Mesenchymal stem cell (in vitro differentiated cells and primary cell): ENCODE measurements at regions not wholly inside any gene's neighbourhood (a gene's known extent, or its start where the extent isn't known, plus 50 kb on each side); places are given as distances from the start of the nearest gene placed in this dataset.
"Not testable (repeated sequence)": the region's sequence is repeated elsewhere in the genome, so short reads cannot be mapped to it uniquely, and the experiment has no call there.

Source experiments
- DNase-seq: peaks from one replicate; pipeline ENCODE4 v3.0.0-alpha.2; 2013
- H2AFZ ChIP-seq: one replicate; pipeline ENCODE4 v1.6.1; 2013; ENCODE audit warnings: low read depth, mild to moderate bottlenecking, control low read depth, inconsistent platforms, low read length, moderate library complexity
- H2AK5ac ChIP-seq: 2 replicates; pipeline ENCODE4 v1.6.1; 2013; ENCODE audit warnings: low read length, moderate library complexity, mild to moderate bottlenecking, inconsistent platforms; ENCODE audit not compliant: severe bottlenecking
- H2BK120ac ChIP-seq: one replicate; pipeline ENCODE4 v1.6.1; 2013; ENCODE audit warnings: low read depth, mild to moderate bottlenecking, inconsistent platforms, low read length, moderate library complexity
- H2BK12ac ChIP-seq, 2 experiments: one replicate each; pipeline ENCODE4 v1.6.1; 2013; ENCODE audit warnings: inconsistent platforms in 2 of 2, low read length in 2 of 2, mild to moderate bottlenecking in 2 of 2, moderate library complexity in 2 of 2, control low read depth in 1 of 2
- H2BK15ac ChIP-seq: one replicate; pipeline ENCODE4 v1.6.1; 2013; ENCODE audit warnings: mild to moderate bottlenecking, low read depth, inconsistent platforms; ENCODE audit not compliant: poor library complexity, severe bottlenecking
- H2BK5ac ChIP-seq: 2 replicates; pipeline ENCODE4 v1.6.1; 2013; ENCODE audit warnings: low read depth, mild to moderate bottlenecking, low read length, control low read depth, inconsistent platforms; ENCODE audit not compliant: poor library complexity, severe bottlenecking
- H3K14ac ChIP-seq, 2 experiments: one replicate each; pipeline ENCODE4 v1.6.1; 2013; ENCODE audit warnings: inconsistent platforms in 2 of 2, low read length in 2 of 2, control low read depth in 1 of 2, mild to moderate bottlenecking in 1 of 2, moderate library complexity in 1 of 2
- H3K18ac ChIP-seq, 2 experiments: one replicate each; pipeline ENCODE4 v1.6.1; 2013; ENCODE audit warnings: inconsistent platforms in 2 of 2, low read length in 2 of 2, control low read depth in 1 of 2, low read depth in 1 of 2, mild to moderate bottlenecking in 1 of 2
- H3K23ac ChIP-seq, 2 experiments: one replicate each; pipeline ENCODE4 v1.6.1; 2013; ENCODE audit warnings: inconsistent platforms in 2 of 2, low read length in 2 of 2, mild to moderate bottlenecking in 2 of 2, moderate library complexity in 2 of 2, control low read depth in 1 of 2
- H3K27ac ChIP-seq: 2 replicates; pipeline ENCODE4 v1.5.1; 2013; ENCODE audit warnings: mild to moderate bottlenecking, moderate library complexity, low read length, control low read depth, inconsistent platforms; ENCODE audit not compliant: poor library complexity, severe bottlenecking
- H3K27me3 ChIP-seq, 2 experiments: 2 replicates each; pipeline versions ENCODE4 v1.6.1 to v1.7.0; 2013; ENCODE audit warnings: low read length in 2 of 2, mild to moderate bottlenecking in 2 of 2, moderate library complexity in 2 of 2, control low read depth in 1 of 2, inconsistent platforms in 1 of 2; ENCODE audit not compliant: control insufficient read depth in 1 of 2, insufficient read depth in 1 of 2
- H3K36me3 ChIP-seq, 2 experiments: 2 replicates each; pipeline versions ENCODE4 v1.6.1 to v1.7.0; 2013; ENCODE audit warnings: low read length in 2 of 2, control low read depth in 1 of 2, inconsistent platforms in 1 of 2, low read depth in 1 of 2, mild to moderate bottlenecking in 1 of 2; ENCODE audit not compliant: insufficient read depth in 2 of 2, control insufficient read depth in 1 of 2
- H3K4ac ChIP-seq, 2 experiments: one replicate each; pipeline ENCODE4 v1.6.1; 2013; ENCODE audit warnings: inconsistent platforms in 2 of 2, low read length in 2 of 2, mild to moderate bottlenecking in 2 of 2, moderate library complexity in 2 of 2, control low read depth in 1 of 2, low read depth in 1 of 2
- H3K4me1 ChIP-seq: 2 replicates; pipeline ENCODE4 v1.6.1; 2013; ENCODE audit warnings: low read depth, low read length, control low read depth; ENCODE audit not compliant: control insufficient read depth, insufficient read depth
- H3K4me2 ChIP-seq: 2 replicates; pipeline ENCODE4 v1.6.1; 2013; ENCODE audit warnings: low read length, mild to moderate bottlenecking, inconsistent platforms; ENCODE audit not compliant: poor library complexity, severe bottlenecking
- H3K4me3 ChIP-seq, 2 experiments: 2 replicates each; pipeline versions ENCODE4 v1.5.1 to v1.7.0; 2013; ENCODE audit warnings: low read length in 2 of 2, mild to moderate bottlenecking in 2 of 2, control low read depth in 1 of 2, low read depth in 1 of 2; ENCODE audit not compliant: insufficient read depth in 1 of 2
- H3K79me1 ChIP-seq: replicated peaks from 2 replicates; pipeline ENCODE4 v1.6.1; 2013; ENCODE audit warnings: mild to moderate bottlenecking, control low read depth, low read length, inconsistent platforms; ENCODE audit not compliant: poor library complexity, severe bottlenecking
- H3K9ac ChIP-seq: 2 replicates; pipeline ENCODE4 v1.7.0; 2013; ENCODE audit warnings: mild to moderate bottlenecking, low read length, moderate library complexity
- H3K9me3 ChIP-seq: 2 replicates; pipeline ENCODE4 v1.7.0; 2013; ENCODE audit warnings: mild to moderate bottlenecking, low read length; ENCODE audit not compliant: control insufficient read depth
- H4K8ac ChIP-seq: one replicate; pipeline ENCODE4 v1.6.1; 2013; ENCODE audit warnings: inconsistent platforms, mild to moderate bottlenecking, low read length, moderate library complexity
- H4K91ac ChIP-seq: one replicate; pipeline ENCODE4 v1.6.1; 2013; ENCODE audit warnings: mild to moderate bottlenecking, low read length, inconsistent platforms
- WGBS: methylation state at CpG from one replicate; pipeline ENCODE4 v1.1.7; 2013; ENCODE audit warnings: mixed read lengths; 5-methylcytosine and 5-hydroxymethylcytosine counted together

- no peak overlapping the region for H4K91ac ChIP-seq
Measured at GRCh38 chr13:95426631-95427030, 125.4 kb upstream of the ABCC4 start.

DNA sequence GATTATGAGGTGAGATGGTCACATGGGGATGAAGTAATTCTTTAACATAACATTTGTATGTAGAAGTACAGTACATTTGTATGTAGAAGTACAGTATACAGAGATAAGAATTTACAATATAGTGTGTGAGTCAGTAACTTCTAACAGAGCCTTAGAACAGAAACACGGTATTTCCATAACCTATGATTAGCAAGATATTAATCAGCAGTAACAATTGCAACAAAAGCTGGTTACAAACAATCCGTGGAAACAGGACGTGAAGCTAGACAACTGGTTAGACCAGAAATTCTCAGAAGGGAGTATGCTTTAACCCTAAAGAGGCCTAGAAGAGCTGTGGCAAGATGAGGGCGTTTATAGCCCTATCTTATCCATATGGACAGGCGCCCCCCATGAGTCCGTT is 122.0 kb upstream of the CLDN10 start:
- H3K4ac ChIP-seq, H2BK5ac ChIP-seq, H2AFZ ChIP-seq, H3K14ac ChIP-seq, H3K23ac ChIP-seq, H3K4me2 ChIP-seq, H2AK5ac ChIP-seq, H3K27ac ChIP-seq, H3K9me3 ChIP-seq, H3K9ac ChIP-seq, H3K36me3 ChIP-seq, H3K18ac ChIP-seq, H2BK120ac ChIP-seq, H3K4me3 ChIP-seq, DNase-seq, H4K91ac ChIP-seq, H4K8ac ChIP-seq, H3K79me1 ChIP-seq, H2BK12ac ChIP-seq, H3K4me1 ChIP-seq, H3K27me3 ChIP-seq, H2BK15ac ChIP-seq: not testable (repeated sequence)
- 60% methylated on average over 2 of the region's 6 CpGs for WGBS

More at GRCh38 chr13:95426631-95427030, 125.4 kb upstream of the ABCC4 start:
- Histone ChIP-seq H2AFZ (no peak overlapping the region), H3K18ac (no peak overlapping the region), H2BK12ac (no peak overlapping the region), H3K4me2 (no peak overlapping the region), H3K4ac (no peak overlapping the region), H3K14ac (no peak overlapping the region), H2BK15ac (no peak overlapping the region), H3K27me3 (no peaks in the 10 kb centered on the region), H3K4me1 (no peaks in the 10 kb centered on the region), H3K36me3 (no peaks in the 10 kb centered on the region), H3K27ac (no peak overlapping the region), H3K4me3 (no peak overlapping the region), H2AK5ac (no peak overlapping the region), H4K8ac (no peak overlapping the region), H3K9me3 (no peaks in the 10 kb centered on the region), H2BK120ac (no peak overlapping the region), H3K23ac (no peak overlapping the region), H3K9ac (no peak overlapping the region), H3K79me1 (no peaks in the 10 kb centered on the region), H2BK5ac (no peak overlapping the region)
- 95% methylated on average over 4 of the region's 6 CpGs for WGBS
- no peak for DNase-seq

- H2AK5ac ChIP-seq: no peak overlapping the region
- no peak overlapping the region for H3K9ac ChIP-seq
- no peak overlapping the region for H2BK15ac ChIP-seq
- no peaks in the 10 kb centered on the region for H3K4me1 ChIP-seq
- H3K9me3 ChIP-seq: no peaks in the 10 kb centered on the region
- no peak overlapping the region for H3K4me2 ChIP-seq
- WGBS: 89% methylated on average over 3 of the region's 4 CpGs
- H3K36me3 ChIP-seq: no peaks in the 10 kb centered on the region
- H3K23ac ChIP-seq: no peak overlapping the region
- no peak overlapping the region for H2BK120ac ChIP-seq
- H3K27ac ChIP-seq: no peak overlapping the region
- no peak overlapping the region for H4K8ac ChIP-seq
- H2BK12ac ChIP-seq: no peak overlapping the region
- H3K4me3 ChIP-seq: no peak overlapping the region
- H3K79me1 ChIP-seq: no peaks in the 10 kb centered on the region
- H3K27me3 ChIP-seq: no peaks in the 10 kb centered on the region
- H3K18ac ChIP-seq: no peak overlapping the region
- H3K14ac ChIP-seq: no peak overlapping the region
- H2AFZ ChIP-seq: no peak overlapping the region
- no peak overlapping the region for H2BK5ac ChIP-seq
- H4K91ac ChIP-seq: no peak overlapping the region
- H3K4ac ChIP-seq: no peak overlapping the region
- DNase-seq: no peak
Measured at GRCh38 chr13:95432141-95432540, 120.4 kb upstream of the CLDN10 start.

DNA sequence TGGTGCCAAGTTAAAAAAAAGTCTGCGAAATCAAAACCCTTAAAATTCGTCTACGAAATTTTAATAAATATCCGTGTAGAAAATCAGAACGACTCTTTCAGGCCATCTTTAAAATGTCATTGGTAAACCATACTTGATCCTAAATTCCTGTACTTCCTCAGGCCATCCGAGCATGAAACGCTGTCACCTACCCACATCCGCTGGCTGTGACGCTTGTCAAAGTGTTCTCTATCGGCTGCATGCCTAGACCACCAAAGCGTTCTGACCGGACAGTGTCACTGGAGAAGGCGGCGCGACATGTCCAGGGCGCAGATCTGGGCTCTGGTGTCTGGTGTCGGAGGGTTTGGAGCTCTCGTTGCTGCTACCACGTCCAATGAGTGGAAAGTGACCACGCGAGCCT is 119.0 kb upstream of the CLDN10 start:
- no peak for DNase-seq
- no peaks in the 10 kb centered on the region for H3K36me3 ChIP-seq
- H3K9me3 ChIP-seq: no peaks in the 10 kb centered on the region
- no peak overlapping the region for H2BK12ac ChIP-seq
- WGBS: 94% methylated on average over 21 of the region's 21 CpGs
- no peak overlapping the region for H2AFZ ChIP-seq
- H3K18ac ChIP-seq: no peak overlapping the region
- H3K79me1 ChIP-seq: no peaks in the 10 kb centered on the region
- no peak overlapping the region for H3K27ac ChIP-seq
- no peak overlapping the region for H3K9ac ChIP-seq
- no peaks in the 10 kb centered on the region for H3K27me3 ChIP-seq
- H3K4me1 ChIP-seq: no peaks in the 10 kb centered on the region
- H2BK120ac ChIP-seq: no peak overlapping the region
- H2BK15ac ChIP-seq: no peak overlapping the region
- no peak overlapping the region for H3K4me2 ChIP-seq
- H3K4ac ChIP-seq: no peak overlapping the region
- no peak overlapping the region for H3K14ac ChIP-seq
- no peak overlapping the region for H3K4me3 ChIP-seq
- H2BK5ac ChIP-seq: no peak overlapping the region
- no peak overlapping the region for H3K23ac ChIP-seq
- no peak overlapping the region for H2AK5ac ChIP-seq
- H4K8ac ChIP-seq: no peak overlapping the region
- H4K91ac ChIP-seq: no peak overlapping the region
